ENCODE measurements at regions not wholly inside any gene's neighbourhood (a gene's known extent, or its start where the extent isn't known, plus 50 kb on each side); places are given as distances from the start of the nearest gene placed in this dataset.
"Not testable (repeated sequence)": the region's sequence is repeated elsewhere in the genome, so short reads cannot be mapped to it uniquely, and the experiment has no call there.

DNA sequence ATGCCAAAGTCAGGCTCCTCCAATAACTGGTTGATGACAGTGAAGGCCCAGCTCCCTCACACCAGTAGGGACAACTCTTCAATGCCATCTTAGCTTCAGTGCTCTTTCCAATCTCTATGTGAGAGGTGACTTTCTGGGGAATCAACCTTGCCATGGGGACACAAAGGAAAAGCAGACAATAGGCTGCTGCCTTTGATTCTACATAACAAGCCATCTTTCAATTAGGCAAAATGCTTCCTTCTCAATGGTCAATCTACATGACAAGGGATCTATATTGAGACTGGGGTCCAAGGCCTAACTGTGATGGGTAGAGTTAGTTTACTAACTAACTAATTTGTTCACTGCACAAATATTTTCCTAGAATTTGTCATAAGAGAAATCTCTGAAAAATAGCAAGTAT, 1417.5 kb upstream of the SEL1L start:
- H3K27ac ChIP-seq = no peak overlapping the region
- H3K4me3 ChIP-seq (replicated peaks in 1 of 3) = no peak overlapping the region
- no peak for DNase-seq
- intact Hi-C loops (cut with DNase I) = no loop called here
- no peaks in the 10 kb centered on the region for H3K36me3 ChIP-seq
- no peaks in the 10 kb centered on the region for H3K4me1 ChIP-seq
- H3K9me3 ChIP-seq = no peaks in the 10 kb centered on the region
- TF ChIP-seq CTCF (IDR thresholded peaks at IDR 0.05) = no peak
- TF ChIP-seq POLR2A (IDR thresholded peaks at IDR 0.05) = no peak
- no peaks in the 10 kb centered on the region for H3K27me3 ChIP-seq

GRCh38 chr14:82963756-82964155, 1430.1 kb upstream of the SEL1L start:
- DNase-seq = no peak
- no peak for TF ChIP-seq CTCF (IDR thresholded peaks at IDR 0.05)
- TF ChIP-seq POLR2A (IDR thresholded peaks at IDR 0.05) = no peak
- 93 to 97% methylated on average over 2 of the region's 2 CpGs for WGBS, 2 donors
- no peak overlapping the region for H3K4me3 ChIP-seq (replicated peaks in 1 of 3)
- H3K9me3 ChIP-seq = no peaks in the 10 kb centered on the region
- no peaks in the 10 kb centered on the region for H3K36me3 ChIP-seq
- H3K27ac ChIP-seq = no peak overlapping the region
- no peaks in the 10 kb centered on the region for H3K4me1 ChIP-seq
- H3K27me3 ChIP-seq = no peaks in the 10 kb centered on the region
- intact Hi-C loops (cut with DNase I) = no loop called here

DNA sequence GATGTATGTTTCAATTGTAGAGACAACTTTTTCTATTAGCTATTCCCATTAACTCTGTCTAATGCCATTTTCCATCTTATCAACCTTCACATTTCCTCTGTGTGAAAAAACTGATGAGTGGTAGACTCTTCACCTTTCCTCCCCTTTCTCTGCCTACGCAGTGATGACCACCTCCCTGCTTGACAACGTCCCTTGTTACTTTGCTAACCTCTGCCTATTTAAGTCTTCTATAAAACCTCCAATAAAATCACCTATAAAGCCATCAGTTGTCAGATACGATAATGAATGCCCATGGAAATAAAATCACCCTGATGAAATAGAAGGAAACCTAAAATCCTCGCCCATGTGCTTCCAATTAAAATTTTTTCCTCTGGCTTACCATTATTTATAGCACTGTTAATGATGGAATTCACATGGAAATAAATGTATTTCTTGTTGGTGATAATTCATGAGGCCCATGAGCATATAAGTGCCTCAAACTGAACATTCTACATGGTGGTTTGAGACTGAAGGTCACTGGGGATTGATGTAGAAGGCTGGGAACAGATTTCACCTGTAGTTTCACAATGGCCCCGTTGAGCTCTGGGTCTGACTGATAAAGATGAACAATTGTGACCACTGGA, 1454.0 kb upstream of the SEL1L start:
- intact Hi-C loops (cut with DNase I) = no loop called here
- WGBS, 2 donors = 67 to 85% methylated on average over 5 of the region's 5 CpGs
- TF ChIP-seq CTCF (IDR thresholded peaks at IDR 0.05) = no peak
- no peak for TF ChIP-seq POLR2A (IDR thresholded peaks at IDR 0.05)

GRCh38 chr14:82994547-82994946, 1460.9 kb upstream of the SEL1L start:
- H3K36me3 ChIP-seq; intact Hi-C loops (cut with DNase I); H3K4me3 ChIP-seq (replicated peaks in 1 of 3); H3K9me3 ChIP-seq; H3K27ac ChIP-seq; H3K27me3 ChIP-seq; H3K4me1 ChIP-seq; DNase-seq: not testable (repeated sequence)
- 90 to 95% methylated on average over 8 of the region's 8 CpGs for WGBS, 2 donors

More for the DNA sequence above, 1454.0 kb upstream of the SEL1L start:
- no peak for DNase-seq
- no peaks in the 10 kb centered on the region for H3K36me3 ChIP-seq
- H3K27ac ChIP-seq = no peak overlapping the region
- H3K4me1 ChIP-seq = no peaks in the 10 kb centered on the region
- H3K27me3 ChIP-seq = no peaks in the 10 kb centered on the region
- H3K9me3 ChIP-seq = no peaks in the 10 kb centered on the region
- no peak overlapping the region for H3K4me3 ChIP-seq (replicated peaks in 1 of 3)

GRCh38 chr14:82999802-83000201, 1466.1 kb upstream of the SEL1L start:
- Histone ChIP-seq H3K27me3 (no peaks in the 10 kb centered on the region), H3K27ac (no peak overlapping the region), H3K36me3 (no peaks in the 10 kb centered on the region), H3K4me3 (replicated peaks in 1 of 3) (no peak overlapping the region), H3K4me1 (no peaks in the 10 kb centered on the region), H3K9me3 (no peaks in the 10 kb centered on the region)
- intact Hi-C loops (cut with DNase I) = no loop called here
- no peak for DNase-seq
- TF ChIP-seq POLR2A (IDR thresholded peaks at IDR 0.05) = no peak
- TF ChIP-seq CTCF (IDR thresholded peaks at IDR 0.05) = peak in 3 of 6 experiments; percentile 4 to 30 (median 24)
